Gastrocnemius medialis (tissue), 4 donors: ENCODE measurements at regions not wholly inside any gene's neighbourhood (a gene's known extent, or its start where the extent isn't known, plus 50 kb on each side); places are given as distances from the start of the nearest gene placed in this dataset.

Experiments
- ATAC-seq, 2 donors: fragments of 150-250 bp; one replicate each; pipeline ENCODE4 v1.9.1; 2016
- DNase-seq, 2 donors: peaks; one replicate each; pipeline ENCODE4 v3.0.0-alpha.2; 2019
- H3K27ac ChIP-seq, 4 donors: fragments of 200-600 bp; sonication (generic); 1 replicate in 1 of 4; 2 replicates in 3 of 4; pipeline ENCODE4 v1.5.1; 2016 to 2018; ENCODE audit warnings: mild to moderate bottlenecking in 2 of 4, moderate library complexity in 1 of 4
- H3K27me3 ChIP-seq, 3 donors: fragments of 200-600 bp; sonication (generic) in 2 of 3; 1 replicate in 1 of 3; 2 replicates in 2 of 3; pipeline versions ENCODE4 v1.5.1 to v1.6.0; 2016 to 2019; ENCODE audit warnings: mild to moderate bottlenecking in 1 of 3, moderate library complexity in 1 of 3
- H3K36me3 ChIP-seq, 2 donors: fragments of 200-600 bp; sonication (generic) in 1 of 2; one replicate each; pipeline ENCODE4 v1.5.1; 2017 to 2018
- H3K4me1 ChIP-seq, 2 donors: fragments of 200-600 bp; sonication (generic) in 1 of 2; one replicate each; pipeline ENCODE4 v1.5.1; 2016 to 2017; ENCODE audit warnings: mild to moderate bottlenecking in 2 of 2
- H3K4me3 ChIP-seq, 4 donors: fragments of 200-600 bp; sonication (generic) in 3 of 4; 1 replicate in 1 of 4; 2 replicates in 3 of 4; pipeline ENCODE4 v1.5.1; 2016 to 2019; ENCODE audit warnings: mild to moderate bottlenecking in 2 of 4
- H3K9me3 ChIP-seq, 3 donors: fragments of 200-600 bp; sonication (generic) in 2 of 3; 1 replicate in 1 of 3; 2 replicates in 2 of 3; pipeline ENCODE4 v1.5.1; 2016 to 2019
- CTCF ChIP-seq, 5 experiments: fragments of 450-650 bp in 3 of 5; fragments of 200-600 bp in 2 of 5; sonication (generic) in 2 of 5; IDR thresholded peaks in 4 of 5; conservative IDR thresholded peaks in 1 of 5; 1 replicate in 4 of 5; 2 replicates in 1 of 5; pipeline ENCODE4 v1.5.1; 2016 to 2019; ENCODE audit warnings: antibody characterized with exemption in 5 of 5, mild to moderate bottlenecking in 3 of 5, moderate library complexity in 3 of 5
- POLR2A ChIP-seq, 2 donors: fragments of 450-650 bp; IDR thresholded peaks; one replicate each; pipeline ENCODE4 v1.6.1; 2017; ENCODE audit warnings: antibody characterized with exemption in 2 of 2, mild to moderate bottlenecking in 2 of 2, moderate library complexity in 2 of 2
- in situ Hi-C, 4 donors: fragments of 200-750 bp; cut with MboI; loops; one replicate each; pipeline versions ENCODE4 v1.15.0 to v1.8.0; 2017; ENCODE audit warnings: low sequenced_read_pairs in 4 of 4
- intact Hi-C: fragments of 100-400 bp; cut with DNase I; formaldehyde crosslinking; loops from one replicate; pipeline ENCODE4 v1.15.1; 2023; ENCODE audit warnings: low total_unique reads

- ATAC-seq (peak in 1 of 2 donors; percentile 58), DNase-seq (peak in 1 of 2 donors; percentile 49)
- TF ChIP-seq POLR2A (IDR thresholded peaks at IDR 0.05): no peak
- no peak for TF ChIP-seq CTCF (IDR thresholded peaks at IDR 0.05 in 4 of 5, conservative IDR thresholded peaks at IDR 0.05 in 1 of 5)
- no peak overlapping the region for H3K4me3 ChIP-seq
- no peaks in the 10 kb centered on the region for H3K9me3 ChIP-seq
- H3K36me3 ChIP-seq: no peaks in the 10 kb centered on the region
- no peaks in the 10 kb centered on the region for H3K4me1 ChIP-seq
- intact Hi-C loops: loop anchor here (5.0 kb wide), 1 partner anchor 135 kb away; no protein-coding TSS in a partner anchor
- H3K27me3 ChIP-seq: no peaks in the 10 kb centered on the region
- in situ Hi-C loops: no loop called here
- H3K27ac ChIP-seq: peak overlapping the region in 2 of 4 donors; percentile 12 to 44
Measured at GRCh38 chr2:121831841-121832240, 76.4 kb downstream of the TSN start.

- intact Hi-C loops (loop anchor here (5.0 kb wide), 1 partner anchor 135 kb away; no protein-coding TSS in a partner anchor), in situ Hi-C loops (no loop called here)
- Histone ChIP-seq H3K9me3 (no peaks in the 10 kb centered on the region), H3K4me3 (no peak overlapping the region), H3K4me1 (no peaks in the 10 kb centered on the region), H3K27me3 (no peaks in the 10 kb centered on the region), H3K27ac (peak overlapping the region in 1 of 4 donors; percentile 31), H3K36me3 (no peaks in the 10 kb centered on the region)
- TF ChIP-seq CTCF (IDR thresholded peaks at IDR 0.05 in 4 of 5, conservative IDR thresholded peaks at IDR 0.05 in 1 of 5) (no peak), POLR2A (IDR thresholded peaks at IDR 0.05) (no peak)
- DNase-seq (no peak), ATAC-seq (no peak)
Measured at GRCh38 chr2:121832412-121833357, 77.2 kb downstream of the TSN start.

- no peak for ATAC-seq
- Histone ChIP-seq H3K36me3 (no peaks in the 10 kb centered on the region), H3K4me1 (no peaks in the 10 kb centered on the region), H3K4me3 (no peak overlapping the region), H3K27ac (no peak overlapping the region), H3K27me3 (no peaks in the 10 kb centered on the region), H3K9me3 (no peaks in the 10 kb centered on the region)
- no peak for DNase-seq
- TF ChIP-seq POLR2A (IDR thresholded peaks at IDR 0.05): no peak
- TF ChIP-seq CTCF (IDR thresholded peaks at IDR 0.05 in 4 of 5, conservative IDR thresholded peaks at IDR 0.05 in 1 of 5): no peak
- in situ Hi-C loops: no loop called here
- intact Hi-C loops: loop anchor here (5.0 kb wide), 1 partner anchor 134 kb away; no protein-coding TSS in a partner anchor
Measured at GRCh38 chr2:121833358-121833723, 77.9 kb downstream of the TSN start.

- Histone ChIP-seq H3K27ac (no peak overlapping the region), H3K4me1 (no peaks in the 10 kb centered on the region), H3K4me3 (no peak overlapping the region), H3K9me3 (no peaks in the 10 kb centered on the region), H3K27me3 (no peaks in the 10 kb centered on the region), H3K36me3 (no peaks in the 10 kb centered on the region)
- TF ChIP-seq POLR2A (IDR thresholded peaks at IDR 0.05) (no peak), CTCF (IDR thresholded peaks at IDR 0.05 in 4 of 5, conservative IDR thresholded peaks at IDR 0.05 in 1 of 5) (no peak)
- DNase-seq (no peak), ATAC-seq (no peak)
- intact Hi-C loops: no loop called here
- in situ Hi-C loops: no loop called here
Measured at GRCh38 chr2:121836611-121837010, 81.2 kb downstream of the TSN start.
